A549 (cell line): ENCODE measurements at regions not wholly inside any gene's neighbourhood (a gene's known extent, or its start where the extent isn't known, plus 50 kb on each side); places are given as distances from the start of the nearest gene placed in this dataset.

Source experiments
- ATAC-seq, 2 experiments: fragments of 200-7000 bp in 1 of 2; fragments of >200 bp in 1 of 2; cut with Nextera tagmentation in 1 of 2; cut with Tn5 transposase in 1 of 2; 3 replicates each; pipeline versions ENCODE4 v1.8.0 to v1.9.1; 2018 to 2020; ENCODE audit warnings: mild to moderate bottlenecking in 1 of 2, moderate library complexity in 1 of 2
- CTCF ChIA-PET: fragments of 300-600 bp; sonication (Branson Sonifier 250); formaldehyde crosslinking; extraction: SDS; loops from one replicate; lab custom pipeline; 2021; ENCODE audit warnings: antibody characterized with exemption, inconsistent platforms; lab: Yijun Ruan, JAX
- POLR2A ChIA-PET: fragments of 350-600 bp; formaldehyde crosslinking; extraction: SDS; loops from one replicate; lab custom pipeline; 2021; ENCODE audit warnings: antibody characterized with exemption, inconsistent platforms; lab: Yijun Ruan, JAX
- DNase-seq, 2 experiments: peaks; one replicate each; pipeline versions ENCODE4 v3.0.0 to v3.0.0-alpha.2; 2011 to 2016; ENCODE audit warnings: low read depth in 1 of 2, low spot score in 1 of 2
- FAIRE-seq: peaks from 2 replicates; lab custom pipeline; 2011; peaks lifted over from hg19 to GRCh38; lab: Jason Lieb, UNC
- H3K27ac ChIP-seq, 2 experiments: fragments of >200 bp; sonication (Bioruptor Twin); formaldehyde crosslinking; 3 replicates each; pipeline ENCODE4 v1.5.1; 2016 to 2017
- H3K4me1 ChIP-seq: fragments of >200 bp; sonication (Bioruptor Twin); formaldehyde crosslinking; 3 replicates; pipeline ENCODE4 v1.6.1; 2016
- H3K4me2 ChIP-seq: fragments of >200 bp; sonication (Bioruptor Twin); formaldehyde crosslinking; 3 replicates; pipeline ENCODE4 v1.6.1; 2016
- H3K4me3 ChIP-seq: fragments of >200 bp; sonication (Bioruptor Twin); formaldehyde crosslinking; 3 replicates; pipeline ENCODE4 v1.5.1; 2016
- H3K9me3 ChIP-seq: fragments of >200 bp; sonication (Bioruptor Twin); formaldehyde crosslinking; 3 replicates; pipeline ENCODE4 v1.6.1; 2016
- BHLHE40 ChIP-seq: IDR thresholded peaks from 2 replicates; pipeline ENCODE4 v1.6.1; 2012; ENCODE audit warnings: low read depth, low read length, inconsistent platforms
- CBX2 ChIP-seq: fragments of 200-600 bp; sonication (generic); IDR thresholded peaks from 2 replicates; pipeline ENCODE4 v1.6.1; 2016; ENCODE audit warnings: low read depth, mild to moderate bottlenecking, borderline replicate concordance
- CBX8 ChIP-seq: fragments of 200-600 bp; sonication (generic); IDR thresholded peaks from 2 replicates; pipeline ENCODE4 v1.6.1; 2016
- CEBPB ChIP-seq, 2 experiments: fragments of >200 bp in 1 of 2; sonication (Bioruptor Twin) in 1 of 2; formaldehyde crosslinking in 1 of 2; IDR thresholded peaks; 2 replicates each; pipeline ENCODE4 v1.6.1; 2012 to 2016
- CHD2 ChIP-seq: fragments of 150-350 bp; IDR thresholded peaks from 2 replicates; pipeline ENCODE4 v1.6.1; 2014; ENCODE audit warnings: low read length; ENCODE audit not compliant: partially characterized antibody
- CHD4 ChIP-seq: fragments of 200-600 bp; sonication (generic); IDR thresholded peaks from 2 replicates; pipeline ENCODE4 v1.6.1; 2016; ENCODE audit warnings: antibody characterized with exemption, mild to moderate bottlenecking, borderline replicate concordance
- FOSL2 ChIP-seq, 2 experiments: fragments of 450-650 bp in 1 of 2; fragments of >200 bp in 1 of 2; sonication (Bioruptor Twin) in 1 of 2; formaldehyde crosslinking; IDR thresholded peaks; 2 replicates each; pipeline versions ENCODE4 v1.5.0 to v1.6.1; 2016 to 2020; ENCODE audit warnings: mild to moderate bottlenecking in 1 of 2, moderate library complexity in 1 of 2
- GATA3 ChIP-seq: IDR thresholded peaks from 2 replicates; pipeline ENCODE4 v1.6.1; 2012; ENCODE audit warnings: borderline replicate concordance
- HEYL ChIP-seq: fragments of 250-450 bp; sonication (Bioruptor Pico); IDR thresholded peaks from 2 replicates; pipeline ENCODE4 v1.8.0; 2021; ENCODE audit warnings: mild to moderate bottlenecking, moderate library complexity
- HOXA7 ChIP-seq: fragments of 250-450 bp; sonication (Bioruptor Pico); IDR thresholded peaks from 2 replicates; pipeline ENCODE4 v1.5.0; 2020; ENCODE audit warnings: mild to moderate bottlenecking, moderate library complexity
- HOXB5 ChIP-seq: fragments of 250-450 bp; sonication (Bioruptor Pico); IDR thresholded peaks from 2 replicates; pipeline ENCODE4 v1.5.0; 2020; ENCODE audit warnings: mild to moderate bottlenecking, moderate library complexity
- JUN ChIP-seq, 2 experiments: fragments of >200 bp; sonication (Bioruptor Twin); formaldehyde crosslinking; IDR thresholded peaks; 2 replicates in 1 of 2; 3 replicates in 1 of 2; pipeline ENCODE4 v1.6.1; 2016 to 2017
- JUNB ChIP-seq: fragments of >200 bp; sonication (Bioruptor Twin); formaldehyde crosslinking; IDR thresholded peaks from 2 replicates; pipeline ENCODE4 v1.6.1; 2016
- KDM1A ChIP-seq: fragments of 200-600 bp; sonication (generic); IDR thresholded peaks from 2 replicates; pipeline ENCODE4 v1.6.1; 2016; ENCODE audit warnings: low read depth, mild to moderate bottlenecking
- MAZ ChIP-seq: fragments of 150-350 bp; IDR thresholded peaks from 2 replicates; pipeline ENCODE4 v1.6.1; 2014; ENCODE audit warnings: antibody characterized with exemption, low read depth, low read length, borderline replicate concordance
- MYC ChIP-seq: IDR thresholded peaks from 2 replicates; pipeline ENCODE4 v1.6.1; 2012; ENCODE audit warnings: mild to moderate bottlenecking, inconsistent platforms, low read length, improper control_type of control experiment, borderline replicate concordance
- NPAS2 ChIP-seq: fragments of 250-450 bp; sonication (Bioruptor Pico); IDR thresholded peaks from 2 replicates; pipeline ENCODE4 v1.8.0; 2022; ENCODE audit warnings: mild to moderate bottlenecking, moderate library complexity, borderline replicate concordance
- PHF8 ChIP-seq: fragments of 200-600 bp; sonication (generic); IDR thresholded peaks from 2 replicates; pipeline ENCODE4 v1.6.1; 2016; ENCODE audit warnings: low read depth, mild to moderate bottlenecking, antibody characterized with exemption, moderate library complexity, borderline replicate concordance
- POLR2A ChIP-seq: IDR thresholded peaks from 2 replicates; pipeline ENCODE4 v1.6.1; 2012; ENCODE audit warnings: mild to moderate bottlenecking, low read length
- RAD21 ChIP-seq, 2 experiments: fragments of >200 bp in 1 of 2; sonication (Bioruptor Twin) in 1 of 2; formaldehyde crosslinking in 1 of 2; IDR thresholded peaks in 1 of 2; conservative IDR thresholded peaks in 1 of 2; 2 replicates in 1 of 2; 3 replicates in 1 of 2; pipeline ENCODE4 v1.6.1; 2012 to 2018; ENCODE audit warnings: inconsistent platforms in 1 of 2
- SMC3 ChIP-seq: fragments of >200 bp; sonication (Bioruptor Twin); formaldehyde crosslinking; IDR thresholded peaks from 3 replicates; pipeline ENCODE4 v1.6.1; 2018; ENCODE audit warnings: inconsistent platforms
- TFCP2L1 ChIP-seq: fragments of 250-450 bp; sonication (Bioruptor Pico); IDR thresholded peaks from 2 replicates; pipeline ENCODE4 v1.5.0; 2021; ENCODE audit warnings: mild to moderate bottlenecking
- TP53 ChIP-seq: fragments of 250-450 bp; sonication (Bioruptor Pico); IDR thresholded peaks from 2 replicates; pipeline ENCODE4 v1.5.0; 2021; ENCODE audit warnings: mild to moderate bottlenecking, moderate library complexity
- ZC3H11A ChIP-seq: fragments of 450-650 bp; IDR thresholded peaks from 2 replicates; pipeline ENCODE4 v1.6.1; 2014; ENCODE audit warnings: antibody characterized with exemption, mild to moderate bottlenecking
- ZSCAN20 ChIP-seq: fragments of 250-450 bp; sonication (Bioruptor Pico); IDR thresholded peaks from 2 replicates; pipeline ENCODE4 v1.8.0; 2022; ENCODE audit warnings: mild to moderate bottlenecking, moderate library complexity
- whole genome bisulfite sequencing: methylation state at CpG from one replicate; pipeline ENCODE4 v1.1.6; 2017; ENCODE audit errors: missing lambda C conversion rate; 5-methylcytosine and 5-hydroxymethylcytosine counted together
- TF ChIP-seq, protein P1 (sequence below): fragments of 200-600 bp; sonication (generic); IDR thresholded peaks from 2 replicates; pipeline ENCODE4 v1.6.1; 2016; ENCODE audit warnings: antibody characterized with exemption, mild to moderate bottlenecking, moderate library complexity
- TF ChIP-seq, protein P2 (sequence below): fragments of >200 bp; sonication (Bioruptor Twin); formaldehyde crosslinking; IDR thresholded peaks from 3 replicates; pipeline ENCODE4 v1.5.1; 2016
- TF ChIP-seq, protein P3 (sequence below): fragments of 450-650 bp; IDR thresholded peaks from 2 replicates; pipeline ENCODE4 v1.6.1; 2014; ENCODE audit warnings: antibody characterized with exemption

DNA sequence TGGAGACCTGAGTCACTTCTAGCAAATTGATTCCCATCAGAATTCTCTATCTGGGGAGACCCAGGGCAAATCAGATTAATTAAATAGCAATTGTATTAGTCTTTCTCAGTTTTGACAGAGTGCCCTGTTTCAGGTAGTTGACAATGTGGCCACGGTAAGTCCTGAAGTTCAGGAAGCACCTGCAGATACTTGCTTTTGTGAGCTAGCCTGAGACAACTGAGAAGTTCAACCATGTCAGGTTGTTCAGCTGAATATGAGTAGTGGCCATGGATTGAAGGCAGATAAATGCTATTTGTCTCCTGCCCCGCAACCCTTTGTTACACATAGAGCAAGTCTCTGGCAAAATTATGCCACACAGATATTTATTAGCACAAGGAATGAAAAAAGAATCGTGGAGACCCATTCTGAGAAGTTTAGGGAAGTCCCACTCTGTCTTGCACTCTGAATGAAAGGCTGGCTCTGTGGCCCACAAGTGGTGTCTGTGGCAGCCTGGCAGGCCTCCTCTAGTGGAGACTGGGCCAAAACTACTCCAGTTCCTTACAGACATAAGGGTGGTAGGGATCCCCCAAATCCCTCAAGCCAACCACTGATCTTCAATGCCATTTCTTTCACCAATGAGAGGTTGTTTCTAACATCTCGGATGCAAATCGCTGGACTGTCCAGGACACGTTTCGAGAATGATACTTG lies 61.3 kb downstream of the POU3F3 start:
- Histone ChIP-seq H3K4me1 (no peaks in the 10 kb centered on the region), H3K27ac (no peak overlapping the region), H3K9me3 (no peaks in the 10 kb centered on the region), H3K4me2 (no peak overlapping the region), H3K4me3 (no peak overlapping the region)
- TF ChIP-seq KDM1A (no peak), FOSL2 (IDR thresholded peaks at IDR 0.05) (no peak), FOSL2 (CRISPR knock-in tag; IDR thresholded peaks at IDR 0.05) (no peak), RAD21 (conservative IDR thresholded peaks at IDR 0.05 in 1 of 2, IDR thresholded peaks at IDR 0.05 in 1 of 2) (no peak), CBX8 (no peak), HOXA7 (CRISPR knock-in tag) (no peak), JUNB (no peak), POLR2A (no peak), GATA3 (no peak), CHD2 (no peak), HOXB5 (CRISPR knock-in tag) (no peak), CBX2 (no peak)
- TF ChIP-seq, protein P1, sequence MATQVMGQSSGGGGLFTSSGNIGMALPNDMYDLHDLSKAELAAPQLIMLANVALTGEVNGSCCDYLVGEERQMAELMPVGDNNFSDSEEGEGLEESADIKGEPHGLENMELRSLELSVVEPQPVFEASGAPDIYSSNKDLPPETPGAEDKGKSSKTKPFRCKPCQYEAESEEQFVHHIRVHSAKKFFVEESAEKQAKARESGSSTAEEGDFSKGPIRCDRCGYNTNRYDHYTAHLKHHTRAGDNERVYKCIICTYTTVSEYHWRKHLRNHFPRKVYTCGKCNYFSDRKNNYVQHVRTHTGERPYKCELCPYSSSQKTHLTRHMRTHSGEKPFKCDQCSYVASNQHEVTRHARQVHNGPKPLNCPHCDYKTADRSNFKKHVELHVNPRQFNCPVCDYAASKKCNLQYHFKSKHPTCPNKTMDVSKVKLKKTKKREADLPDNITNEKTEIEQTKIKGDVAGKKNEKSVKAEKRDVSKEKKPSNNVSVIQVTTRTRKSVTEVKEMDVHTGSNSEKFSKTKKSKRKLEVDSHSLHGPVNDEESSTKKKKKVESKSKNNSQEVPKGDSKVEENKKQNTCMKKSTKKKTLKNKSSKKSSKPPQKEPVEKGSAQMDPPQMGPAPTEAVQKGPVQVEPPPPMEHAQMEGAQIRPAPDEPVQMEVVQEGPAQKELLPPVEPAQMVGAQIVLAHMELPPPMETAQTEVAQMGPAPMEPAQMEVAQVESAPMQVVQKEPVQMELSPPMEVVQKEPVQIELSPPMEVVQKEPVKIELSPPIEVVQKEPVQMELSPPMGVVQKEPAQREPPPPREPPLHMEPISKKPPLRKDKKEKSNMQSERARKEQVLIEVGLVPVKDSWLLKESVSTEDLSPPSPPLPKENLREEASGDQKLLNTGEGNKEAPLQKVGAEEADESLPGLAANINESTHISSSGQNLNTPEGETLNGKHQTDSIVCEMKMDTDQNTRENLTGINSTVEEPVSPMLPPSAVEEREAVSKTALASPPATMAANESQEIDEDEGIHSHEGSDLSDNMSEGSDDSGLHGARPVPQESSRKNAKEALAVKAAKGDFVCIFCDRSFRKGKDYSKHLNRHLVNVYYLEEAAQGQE = no peak
- TF ChIP-seq, protein P2, sequence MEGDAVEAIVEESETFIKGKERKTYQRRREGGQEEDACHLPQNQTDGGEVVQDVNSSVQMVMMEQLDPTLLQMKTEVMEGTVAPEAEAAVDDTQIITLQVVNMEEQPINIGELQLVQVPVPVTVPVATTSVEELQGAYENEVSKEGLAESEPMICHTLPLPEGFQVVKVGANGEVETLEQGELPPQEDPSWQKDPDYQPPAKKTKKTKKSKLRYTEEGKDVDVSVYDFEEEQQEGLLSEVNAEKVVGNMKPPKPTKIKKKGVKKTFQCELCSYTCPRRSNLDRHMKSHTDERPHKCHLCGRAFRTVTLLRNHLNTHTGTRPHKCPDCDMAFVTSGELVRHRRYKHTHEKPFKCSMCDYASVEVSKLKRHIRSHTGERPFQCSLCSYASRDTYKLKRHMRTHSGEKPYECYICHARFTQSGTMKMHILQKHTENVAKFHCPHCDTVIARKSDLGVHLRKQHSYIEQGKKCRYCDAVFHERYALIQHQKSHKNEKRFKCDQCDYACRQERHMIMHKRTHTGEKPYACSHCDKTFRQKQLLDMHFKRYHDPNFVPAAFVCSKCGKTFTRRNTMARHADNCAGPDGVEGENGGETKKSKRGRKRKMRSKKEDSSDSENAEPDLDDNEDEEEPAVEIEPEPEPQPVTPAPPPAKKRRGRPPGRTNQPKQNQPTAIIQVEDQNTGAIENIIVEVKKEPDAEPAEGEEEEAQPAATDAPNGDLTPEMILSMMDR = no peak
- TF ChIP-seq, protein P3, sequence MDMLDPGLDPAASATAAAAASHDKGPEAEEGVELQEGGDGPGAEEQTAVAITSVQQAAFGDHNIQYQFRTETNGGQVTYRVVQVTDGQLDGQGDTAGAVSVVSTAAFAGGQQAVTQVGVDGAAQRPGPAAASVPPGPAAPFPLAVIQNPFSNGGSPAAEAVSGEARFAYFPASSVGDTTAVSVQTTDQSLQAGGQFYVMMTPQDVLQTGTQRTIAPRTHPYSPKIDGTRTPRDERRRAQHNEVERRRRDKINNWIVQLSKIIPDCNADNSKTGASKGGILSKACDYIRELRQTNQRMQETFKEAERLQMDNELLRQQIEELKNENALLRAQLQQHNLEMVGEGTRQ = no peak
- ChIA-PET CTCF (no interaction called here), POLR2A (no interaction called here)
- FAIRE-seq = no peak
- WGBS = 31% methylated on average over 7 of the region's 7 CpGs
- no peak for DNase-seq
- ATAC-seq = no peak

DNA sequence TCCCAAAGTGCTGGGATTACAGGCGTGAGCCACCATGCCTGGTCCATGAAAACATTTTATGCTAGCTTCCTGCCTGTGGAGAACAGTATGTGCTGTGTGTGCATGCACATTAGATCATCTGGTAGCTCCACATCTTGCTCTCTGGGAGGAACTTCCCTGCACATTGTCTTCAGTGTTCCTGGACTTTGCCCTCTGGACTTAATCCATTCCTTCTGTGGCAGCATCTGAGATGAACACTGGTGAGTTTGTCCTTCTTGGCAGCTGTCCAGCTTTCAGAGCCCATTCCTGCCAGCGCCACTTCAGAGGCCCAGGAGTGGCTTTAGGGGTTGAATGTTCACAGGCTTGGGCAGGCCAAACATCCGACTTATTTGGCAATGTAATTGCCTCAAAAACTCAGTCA lies 65.2 kb downstream of the POU3F3 start:
- Histone ChIP-seq H3K9me3 (no peaks in the 10 kb centered on the region), H3K27ac (no peak overlapping the region), H3K4me1 (no peaks in the 10 kb centered on the region), H3K4me3 (no peak overlapping the region), H3K4me2 (no peak overlapping the region)
- ChIA-PET CTCF (no interaction called here), POLR2A (interaction anchor here (0.7 kb wide), 1 partner anchor 78 kb away, joined by 5 read pairs; no protein-coding TSS in a partner anchor)
- ATAC-seq = no peak
- TF ChIP-seq CEBPB (IDR thresholded peaks at IDR 0.05) = no peak
- TF ChIP-seq NPAS2 (CRISPR knock-in tag) = no peak
- no peak for TF ChIP-seq TFCP2L1 (CRISPR knock-in tag)
- TF ChIP-seq PHF8 = no peak
- TF ChIP-seq SMC3 = no peak
- no peak for TF ChIP-seq BHLHE40
- no peak for TF ChIP-seq MYC
- TF ChIP-seq ZSCAN20 (CRISPR knock-in tag) = no peak
- TF ChIP-seq MAZ = no peak
- no peak for TF ChIP-seq HEYL (CRISPR knock-in tag)
- no peak for TF ChIP-seq ZC3H11A
- TF ChIP-seq CHD4 = no peak
- no peak for TF ChIP-seq HOXA7 (CRISPR knock-in tag)
- TF ChIP-seq JUN (IDR thresholded peaks at IDR 0.05) = no peak
- no peak for TF ChIP-seq TP53 (CRISPR knock-in tag)
- 13% methylated on average over 3 of the region's 3 CpGs for WGBS
- no peak for FAIRE-seq
- DNase-seq = peak in 1 of 2 experiments; percentile 31
